HCT116 (cell line): ENCODE measurements at regions not wholly inside any gene's neighbourhood (a gene's known extent, or its start where the extent isn't known, plus 50 kb on each side); places are given as distances from the start of the nearest gene placed in this dataset.

Source experiments
- ATAC-seq: fragments of 200-7000 bp; cut with Tn5 transposase; 2 replicates; pipeline ENCODE4 v1.9.1; 2020; ENCODE audit warnings: mild to moderate bottlenecking, moderate library complexity
- BruUV-seq: library from RNA; stranded (reverse); fragments of 400-500 nt; replicated peaks from 2 replicates; lab custom pipeline; 2021; lab: Mats Ljungman, UMichigan
- CTCF ChIA-PET: fragments of 300-600 bp; sonication (Branson Sonifier 250); formaldehyde crosslinking; loops from one replicate; lab custom pipeline; 2021; ENCODE audit warnings: antibody characterized with exemption; lab: Charles Lee
- POLR2A ChIA-PET: fragments of 300-600, 350-600 bp; sonication (Branson Sonifier 250); formaldehyde crosslinking; loops from one replicate; lab custom pipeline; 2021; ENCODE audit warnings: antibody characterized with exemption; lab: Charles Lee
- RAD21 ChIA-PET, 2 experiments: fragments of 300-600 bp; sonication (Branson Sonifier 250); formaldehyde crosslinking; loops; one replicate each; lab custom pipeline; 2023; ENCODE audit warnings: low total read pairs in 2 of 2; ENCODE audit not compliant: uncharacterized antibody in 2 of 2, unreplicated experiment in 2 of 2, low non-redundant PET in 1 of 2; lab: Charles Lee
- DNase-seq: peaks from one replicate; pipeline ENCODE4 v3.0.0-alpha.2; 2010; ENCODE audit warnings: low read depth, low spot score
- H2AFZ ChIP-seq: fragments of 200-600 bp; shearing (Covaris generic), sonication (generic); 2 replicates; pipeline ENCODE4 v1.6.1; 2017; ENCODE audit warnings: low read depth, mixed run types, mixed read lengths, antibody characterized with exemption, low read length; ENCODE audit not compliant: poor library complexity, severe bottlenecking
- H3K27ac ChIP-seq: 2 replicates; pipeline ENCODE4 v1.5.1; 2012; ENCODE audit warnings: low read depth, low read length
- H3K27me3 ChIP-seq: fragments of 200-600 bp; sonication (generic); 2 replicates; pipeline ENCODE4 v1.6.1; 2016; ENCODE audit warnings: mixed run types, low read length, mixed read lengths; ENCODE audit not compliant: insufficient read depth
- H3K36me3 ChIP-seq, 2 experiments: fragments of 200-500 bp in 1 of 2; fragments of 200-600 bp in 1 of 2; sonication (Bioruptor generic) in 1 of 2; sonication (generic) in 1 of 2; 2 replicates each; pipeline versions ENCODE4 v1.5.1 to v1.6.1; 2014 to 2016; ENCODE audit warnings: low read length in 2 of 2, inconsistent platforms in 1 of 2, mixed read lengths in 1 of 2, mixed run types in 1 of 2; ENCODE audit not compliant: insufficient read depth in 2 of 2, control insufficient read depth in 1 of 2
- H3K4me1 ChIP-seq, 2 experiments: fragments of 200-600 bp in 1 of 2; sonication (generic) in 1 of 2; 2 replicates each; pipeline versions ENCODE4 v1.5.1 to v1.6.1; 2012 to 2017; ENCODE audit warnings: low read length in 2 of 2, inconsistent platforms in 1 of 2, mild to moderate bottlenecking in 1 of 2, mixed read lengths in 1 of 2, mixed run types in 1 of 2, moderate library complexity in 1 of 2; ENCODE audit not compliant: insufficient read depth in 2 of 2, control insufficient read depth in 1 of 2
- H3K4me2 ChIP-seq: fragments of 200-600 bp; sonication (generic); 2 replicates; pipeline ENCODE4 v1.6.1; 2017; ENCODE audit warnings: mixed run types, low read length, mixed read lengths
- H3K4me3 ChIP-seq, 2 experiments: fragments of 200-600 bp in 1 of 2; sonication (generic) in 1 of 2; replicated peaks in 1 of 2; 2 replicates each; pipeline ENCODE4 v1.5.1; 2011 to 2016; ENCODE audit warnings: low read length in 2 of 2, control low read depth in 1 of 2, low read depth in 1 of 2, mild to moderate bottlenecking in 1 of 2, mixed read lengths in 1 of 2, mixed run types in 1 of 2
- H3K79me2 ChIP-seq: fragments of 200-600 bp; sonication (generic); 2 replicates; pipeline ENCODE4 v1.6.1; 2017; ENCODE audit warnings: mild to moderate bottlenecking, mixed run types, low read length, moderate library complexity, mixed read lengths; ENCODE audit not compliant: insufficient read depth
- H3K9ac ChIP-seq: fragments of 200-600 bp; sonication (generic); 2 replicates; pipeline ENCODE4 v1.6.1; 2016; ENCODE audit warnings: low read length, mixed read lengths
- H3K9me2 ChIP-seq: fragments of 200-600 bp; sonication (generic), shearing (Covaris generic); 2 replicates; pipeline ENCODE4 v1.6.1; 2017; ENCODE audit warnings: mixed run types, mild to moderate bottlenecking, moderate library complexity; ENCODE audit not compliant: insufficient read depth
- H3K9me3 ChIP-seq, 2 experiments: fragments of 200-500 bp in 1 of 2; fragments of 200-600 bp in 1 of 2; sonication (Bioruptor generic) in 1 of 2; sonication (generic) in 1 of 2; 2 replicates each; pipeline ENCODE4 v1.6.1; 2014 to 2017; ENCODE audit warnings: low read length in 2 of 2, mixed read lengths in 2 of 2, inconsistent platforms in 1 of 2, low read depth in 1 of 2, mild to moderate bottlenecking in 1 of 2, mixed run types in 1 of 2, moderate library complexity in 1 of 2; ENCODE audit not compliant: control insufficient read depth in 1 of 2, insufficient read depth in 1 of 2
- H4K20me1 ChIP-seq: fragments of 200-600 bp; sonication (generic), shearing (Covaris generic); 2 replicates; pipeline ENCODE4 v1.6.1; 2017; ENCODE audit warnings: mixed run types, mild to moderate bottlenecking, moderate library complexity; ENCODE audit not compliant: insufficient read depth
- CTCF ChIP-seq, 3 experiments: fragments of 200-600 bp in 1 of 3; sonication (generic) in 1 of 3; IDR thresholded peaks in 2 of 3; conservative IDR thresholded peaks in 1 of 3; 2 replicates each; pipeline ENCODE4 v1.5.1; 2012 to 2017; ENCODE audit warnings: low read depth in 2 of 3, low read length in 2 of 3, antibody characterized with exemption in 1 of 3, borderline replicate concordance in 1 of 3, control low read depth in 1 of 3, mild to moderate bottlenecking in 1 of 3, mixed read lengths in 1 of 3, mixed run types in 1 of 3, moderate library complexity in 1 of 3; ENCODE audit not compliant: insufficient read depth in 1 of 3
- EZH2 ChIP-seq: fragments of 200-600 bp; sonication (generic); IDR thresholded peaks from 2 replicates; pipeline ENCODE4 v1.6.1; 2017; ENCODE audit warnings: antibody characterized with exemption, mixed run types
- EZH2phosphoT487 ChIP-seq: fragments of 200-600 bp; IDR thresholded peaks from 2 replicates; pipeline ENCODE4 v1.6.1; 2018; ENCODE audit warnings: antibody characterized with exemption, borderline replicate concordance
- POLR2AphosphoS5 ChIP-seq: IDR thresholded peaks from 2 replicates; pipeline ENCODE4 v1.6.1; 2011; ENCODE audit warnings: mild to moderate bottlenecking, low read depth, low read length, moderate library complexity
- REST ChIP-seq: IDR thresholded peaks from 2 replicates; pipeline ENCODE4 v1.6.1; 2012; ENCODE audit warnings: low read depth
- SIN3A ChIP-seq: IDR thresholded peaks from 2 replicates; pipeline ENCODE4 v1.6.1; 2012; ENCODE audit warnings: low read depth
- SP1 ChIP-seq: IDR thresholded peaks from 2 replicates; pipeline ENCODE4 v1.6.1; 2012; ENCODE audit warnings: low read depth
- ZNF274 ChIP-seq: fragments of 200-500 bp; sonication (Bioruptor generic); IDR thresholded peaks from 2 replicates; pipeline ENCODE4 v1.6.1; 2014; ENCODE audit warnings: mild to moderate bottlenecking, low read depth, low read length, inconsistent platforms
- intact Hi-C: fragments of 100-400 bp; cut with micrococcal nuclease; formaldehyde crosslinking; loops from 2 replicates; pipeline ENCODE4 v1.10.0; 2022

- DNase-seq = no peak
- H3K79me2 ChIP-seq = no peaks in the 10 kb centered on the region
- RAD21 ChIA-PET = no interaction called here
- TF ChIP-seq EZH2phosphoT487 = no peak
- no peak for TF ChIP-seq REST
- TF ChIP-seq POLR2AphosphoS5 = no peak
- TF ChIP-seq CTCF (IDR thresholded peaks at IDR 0.05 in 2 of 3, conservative IDR thresholded peaks at IDR 0.05 in 1 of 3; ENCODE audit: borderline replicate concordance in 1 of 3, insufficient read depth in 1 of 3, low read depth in 2 of 3, low read length in 2 of 3) = no peak
- TF ChIP-seq EZH2 = no peak
- no peak for TF ChIP-seq SP1
- TF ChIP-seq SIN3A = no peak
- TF ChIP-seq ZNF274 = no peak
- no peaks in the 10 kb centered on the region for H4K20me1 ChIP-seq
- ATAC-seq = no peak
- no peaks in the 10 kb centered on the region for H3K36me3 ChIP-seq
- no peaks in the 10 kb centered on the region for H3K4me1 ChIP-seq
- POLR2A ChIA-PET = no interaction called here
- H3K4me2 ChIP-seq = no peak overlapping the region
- no peak overlapping the region for H3K9ac ChIP-seq
- H3K27ac ChIP-seq = no peak overlapping the region
- H3K9me3 ChIP-seq = peaks cover 0 to 3% of the 10 kb centered on the region in 2 experiments; a peak in 1 of 4 replicates
- CTCF ChIA-PET = no interaction called here
- H3K27me3 ChIP-seq = no peaks in the 10 kb centered on the region
- H3K9me2 ChIP-seq = no peaks in the 10 kb centered on the region
- BruUV-seq = no TSS peak
- intact Hi-C loops = no loop called here
- H2AFZ ChIP-seq = no peak overlapping the region
- no peak overlapping the region for H3K4me3 ChIP-seq
These were observed 70.3 kb upstream of the ASTN2 start for GRCh38 chr9:117485176-117485575.
